ENCODE measurements at regions not wholly inside any gene's neighbourhood (a gene's known extent, or its start where the extent isn't known, plus 50 kb on each side); places are given as distances from the start of the nearest gene placed in this dataset.
A peak's percentile ranks its signal among the peaks of the same experiment; 100 is the strongest.

GRCh38 chr10:113402602-113403001 is 150.3 kb upstream of the HABP2 start:
- no peak for DNase-seq (ENCODE audit: low read depth in 4 of 4, low spot score in 3 of 4)

- no peak for DNase-seq (ENCODE audit: low read depth in 4 of 4, low spot score in 3 of 4)
Observed at GRCh38 chr10:113407218-113407617, 145.6 kb upstream of the HABP2 start.

GRCh38 chr10:113409175-113409574 is 143.7 kb upstream of the HABP2 start:
- no peak for DNase-seq (ENCODE audit: low read depth in 4 of 4, low spot score in 3 of 4)

- no peak for DNase-seq (ENCODE audit: low read depth in 4 of 4, low spot score in 3 of 4)
Observed at GRCh38 chr10:113410618-113411017, 142.2 kb upstream of the HABP2 start.

- DNase-seq (ENCODE audit: low read depth in 4 of 4, low spot score in 3 of 4): no peak
Observed at GRCh38 chr10:113411456-113411855, 141.4 kb upstream of the HABP2 start.

- DNase-seq (ENCODE audit: low read depth in 4 of 4, low spot score in 3 of 4): no peak
Observed at GRCh38 chr10:113412161-113412560, 140.7 kb upstream of the HABP2 start.

GRCh38 chr10:113414543-113414942 is 138.3 kb upstream of the HABP2 start:
- DNase-seq (ENCODE audit: low read depth in 4 of 4, low spot score in 3 of 4): no peak

- no peak for DNase-seq (ENCODE audit: low read depth in 4 of 4, low spot score in 3 of 4)
Observed at GRCh38 chr10:113415246-113415645, 137.6 kb upstream of the HABP2 start.

GRCh38 chr10:113420057-113420732 is 132.7 kb upstream of the HABP2 start:
- DNase-seq (ENCODE audit: low read depth in 4 of 4, low spot score in 3 of 4): no peak

- DNase-seq (ENCODE audit: low read depth in 4 of 4, low spot score in 3 of 4): no peak
Observed at GRCh38 chr10:113420733-113421675, 131.8 kb upstream of the HABP2 start.

- no peak for DNase-seq (ENCODE audit: low read depth in 4 of 4, low spot score in 3 of 4)
Observed at GRCh38 chr10:113422371-113422770, 130.5 kb upstream of the HABP2 start.

- peak in 1 of 4 donors; percentile 19 for DNase-seq (ENCODE audit: low read depth in 4 of 4, low spot score in 3 of 4)
Observed at GRCh38 chr10:113423981-113424721, 128.7 kb upstream of the HABP2 start.

GRCh38 chr10:113425008-113425407 is 127.8 kb upstream of the HABP2 start:
- DNase-seq (ENCODE audit: low read depth in 4 of 4, low spot score in 3 of 4): no peak

GRCh38 chr10:113425541-113425951 is 127.3 kb upstream of the HABP2 start:
- DNase-seq (ENCODE audit: low read depth in 4 of 4, low spot score in 3 of 4): peak in 3 of 4 donors; percentile 28 to 57 (median 41)

- no peak for DNase-seq (ENCODE audit: low read depth in 4 of 4, low spot score in 3 of 4)
Observed at GRCh38 chr10:113426181-113426877, 126.5 kb upstream of the HABP2 start.

GRCh38 chr10:113427236-113427735 is 125.6 kb upstream of the HABP2 start:
- DNase-seq (ENCODE audit: low read depth in 4 of 4, low spot score in 3 of 4): no peak

- no peak for DNase-seq (ENCODE audit: low read depth in 4 of 4, low spot score in 3 of 4)
Observed at GRCh38 chr10:113427811-113428558, 124.9 kb upstream of the HABP2 start.

GRCh38 chr10:113430634-113431397 is 122.0 kb upstream of the HABP2 start:
- DNase-seq (ENCODE audit: low read depth in 4 of 4, low spot score in 3 of 4): no peak

Measured in right renal pelvis (tissue), 4 donors.